D341Med (cell line): ENCODE measurements at regions not wholly inside any gene's neighbourhood (a gene's known extent, or its start where the extent isn't known, plus 50 kb on each side); places are given as distances from the start of the nearest gene placed in this dataset.

Experiments used
- DNase-seq: peaks from one replicate; pipeline ENCODE4 v3.0.0; 2012; ENCODE audit warnings: low spot score

GRCh38 chr4:23401572-23401971 lies 488.3 kb downstream of the PPARGC1A start:
- DNase-seq: no peak

GRCh38 chr4:23392860-23393458 lies 496.9 kb downstream of the PPARGC1A start:
- no peak for DNase-seq

GRCh38 chr4:23390246-23390645 lies 499.6 kb downstream of the PPARGC1A start:
- DNase-seq: no peak

GRCh38 chr4:23388699-23389395 lies 501.0 kb downstream of the PPARGC1A start:
- no peak for DNase-seq

- DNase-seq: no peak
Observed at GRCh38 chr4:23388255-23388654, 501.6 kb downstream of the PPARGC1A start.

- no peak for DNase-seq
Observed at GRCh38 chr4:23384741-23385140, 505.1 kb downstream of the PPARGC1A start.

- no peak for DNase-seq
Observed at GRCh38 chr4:23382879-23383278, 507.0 kb downstream of the PPARGC1A start.

GRCh38 chr4:23374259-23374658 lies 515.6 kb downstream of the PPARGC1A start:
- no peak for DNase-seq

- no peak for DNase-seq
Observed at GRCh38 chr4:23373261-23373660, 516.6 kb downstream of the PPARGC1A start.

GRCh38 chr4:23371533-23371932 lies 518.3 kb downstream of the PPARGC1A start:
- DNase-seq: no peak

- DNase-seq: no peak
Observed at GRCh38 chr4:23369331-23369730, 520.5 kb downstream of the PPARGC1A start.

GRCh38 chr4:23368081-23368697 lies 521.7 kb downstream of the PPARGC1A start:
- DNase-seq: no peak

GRCh38 chr4:23366557-23366906 lies 523.3 kb downstream of the PPARGC1A start:
- no peak for DNase-seq

GRCh38 chr4:23365871-23366556 lies 523.8 kb downstream of the PPARGC1A start:
- DNase-seq: no peak

- DNase-seq: no peak
Observed at GRCh38 chr4:23365086-23365485, 524.8 kb downstream of the PPARGC1A start.

- no peak for DNase-seq
Observed at GRCh38 chr4:23364167-23364566, 525.7 kb downstream of the PPARGC1A start.

GRCh38 chr4:23361453-23361852 lies 528.4 kb downstream of the PPARGC1A start:
- no peak for DNase-seq

- no peak for DNase-seq
Observed at GRCh38 chr4:23360718-23361117, 529.1 kb downstream of the PPARGC1A start.

GRCh38 chr4:23355258-23355657 lies 534.6 kb downstream of the PPARGC1A start:
- DNase-seq: no peak

GRCh38 chr4:23353200-23353599 lies 536.6 kb downstream of the PPARGC1A start:
- DNase-seq: no peak

- DNase-seq: no peak
Observed at GRCh38 chr4:23348789-23349498, 540.9 kb downstream of the PPARGC1A start.

GRCh38 chr4:23337292-23337691 lies 552.6 kb downstream of the PPARGC1A start:
- DNase-seq: no peak
